H1 (cell line): ENCODE measurements at regions not wholly inside any gene's neighbourhood (a gene's known extent, or its start where the extent isn't known, plus 50 kb on each side); places are given as distances from the start of the nearest gene placed in this dataset.

Source experiments
- CEBPB ChIP-seq: IDR thresholded peaks from 2 replicates; pipeline ENCODE4 v1.6.1; 2012; ENCODE audit warnings: low read depth, low read length
- CHD2 ChIP-seq: IDR thresholded peaks from 2 replicates; pipeline ENCODE4 v1.6.1; 2012; ENCODE audit warnings: low read length, improper control_type of control experiment
- CHD7 ChIP-seq: fragments of 300-600 bp; sonication (generic); IDR thresholded peaks from 2 replicates; pipeline ENCODE4 v1.7.1; 2012; ENCODE audit warnings: low read length, moderate library complexity, mild to moderate bottlenecking, inconsistent platforms; ENCODE audit not compliant: insufficient replicate concordance
- CTCF ChIP-seq, 3 experiments: IDR thresholded peaks; 1 replicate in 2 of 3; 2 replicates in 1 of 3; pipeline versions ENCODE4 v1.5.1 to v1.6.1; 2011; ENCODE audit warnings: low read length in 3 of 3, mild to moderate bottlenecking in 3 of 3, inconsistent platforms in 2 of 3, low read depth in 1 of 3, moderate library complexity in 1 of 3; ENCODE audit not compliant: insufficient read depth in 1 of 3; ENCODE audit errors: control extremely low read depth in 1 of 3
- JUN ChIP-seq: IDR thresholded peaks from 2 replicates; pipeline ENCODE4 v1.6.1; 2011; ENCODE audit warnings: low read depth, mild to moderate bottlenecking, improper control_type of control experiment, low read length
- RFX5 ChIP-seq: IDR thresholded peaks from 2 replicates; pipeline ENCODE4 v1.6.1; 2011; ENCODE audit warnings: low read depth, low read length, improper control_type of control experiment, borderline replicate concordance
- SIN3A ChIP-seq, 2 experiments: IDR thresholded peaks in 1 of 2; conservative IDR thresholded peaks in 1 of 2; 2 replicates each; pipeline ENCODE4 v1.6.1; 2011 to 2012; ENCODE audit warnings: low read length in 2 of 2, improper control_type of control experiment in 1 of 2, low read depth in 1 of 2, mild to moderate bottlenecking in 1 of 2
- TEAD4 ChIP-seq: IDR thresholded peaks from 2 replicates; pipeline ENCODE4 v1.6.1; 2012; ENCODE audit warnings: low read depth, low read length, inconsistent platforms, mixed read lengths

DNA sequence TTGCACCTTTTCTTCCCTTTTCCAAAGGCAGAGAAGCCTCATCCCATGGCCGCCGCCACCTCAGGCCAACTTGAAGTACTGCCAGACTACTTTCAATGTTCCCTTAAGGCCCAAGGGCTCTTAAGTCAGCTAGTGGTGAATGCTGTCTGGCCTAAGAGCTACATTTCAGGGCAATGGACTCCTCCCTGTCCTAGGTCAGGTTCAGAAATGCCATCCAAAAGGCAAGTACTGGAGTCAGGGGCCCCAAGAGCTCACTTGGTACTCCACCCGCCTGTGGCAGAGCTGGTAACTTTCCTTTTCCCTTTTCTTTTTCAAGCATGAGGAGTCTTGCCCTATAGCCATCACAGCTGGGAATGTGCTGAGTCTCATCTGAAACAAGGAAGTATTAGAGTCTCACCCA, 327.1 kb downstream of the NAP1L3 start (continued):
- TF ChIP-seq CHD7 (no peak), SIN3A (conservative IDR thresholded peaks at IDR 0.05 in 1 of 2, IDR thresholded peaks at IDR 0.05 in 1 of 2; ENCODE audit: low read depth in 1 of 2, low read length in 2 of 2) (no peak), RFX5 (no peak), JUN (no peak), CTCF (IDR thresholded peaks at IDR 0.05; ENCODE audit: control extremely low read depth in 1 of 3, insufficient read depth in 1 of 3, low read depth in 1 of 3, low read length in 3 of 3) (no peak), TEAD4 (no peak), CEBPB (no peak), CHD2 (no peak)
